GM21619 (cell line): ENCODE measurements at regions not wholly inside any gene's neighbourhood (a gene's known extent, or its start where the extent isn't known, plus 50 kb on each side); places are given as distances from the start of the nearest gene placed in this dataset.

Source experiments
- ATAC-seq: cut with Tn5 transposase; IDR thresholded peaks from one replicate; pipeline ENCODE4 v1.9.1; 2021; ENCODE audit not compliant: unreplicated experiment

DNA sequence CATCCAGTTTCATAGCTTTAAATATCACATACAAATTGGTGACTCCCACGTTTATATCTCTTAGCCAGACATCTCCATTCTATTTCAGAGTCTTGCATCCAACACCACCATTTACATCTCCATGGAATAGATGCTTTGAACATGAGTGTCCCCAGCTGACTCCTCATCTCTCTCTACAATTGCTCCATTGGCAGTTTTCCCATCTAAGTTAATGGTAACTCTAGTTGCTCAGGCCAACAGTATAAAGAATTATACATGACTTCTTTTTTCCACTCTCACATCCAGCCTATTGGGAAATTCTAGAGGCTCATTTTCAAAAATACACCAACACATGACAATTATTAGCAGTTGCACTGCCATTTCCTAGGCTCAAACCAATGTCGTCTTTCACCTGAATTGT, 388.2 kb downstream of the STIM2 start:
- ATAC-seq, result no peak

- ATAC-seq, result no peak
These were observed 391.1 kb downstream of the STIM2 start for GRCh38 chr4:27251771-27252170.

GRCh38 chr4:27267339-27267969, 406.8 kb downstream of the STIM2 start:
- ATAC-seq, result no peak

GRCh38 chr4:27267970-27268355, 407.3 kb downstream of the STIM2 start:
- ATAC-seq, result no peak

- ATAC-seq, result no peak
These were observed 409.8 kb downstream of the STIM2 start for GRCh38 chr4:27270435-27270834.

DNA sequence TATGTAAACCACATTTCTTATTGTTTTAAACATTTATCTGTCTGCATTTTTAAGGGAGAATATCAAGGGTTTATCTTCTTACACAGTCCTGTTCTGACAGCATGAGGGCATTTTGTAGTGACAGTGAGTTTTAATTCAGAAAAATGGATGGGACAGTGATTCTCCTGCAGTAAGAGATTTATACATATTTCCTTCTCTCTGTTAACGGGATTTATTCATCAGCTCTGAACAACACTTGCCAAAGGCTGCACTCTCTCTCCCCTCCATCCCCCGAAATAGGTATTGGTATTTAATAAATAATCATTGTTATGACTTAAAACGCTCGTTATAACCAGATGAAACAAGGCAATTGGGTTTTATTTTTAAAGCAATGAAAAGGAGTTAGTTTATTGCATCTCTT, 410.9 kb downstream of the STIM2 start:
- ATAC-seq, result no peak

DNA sequence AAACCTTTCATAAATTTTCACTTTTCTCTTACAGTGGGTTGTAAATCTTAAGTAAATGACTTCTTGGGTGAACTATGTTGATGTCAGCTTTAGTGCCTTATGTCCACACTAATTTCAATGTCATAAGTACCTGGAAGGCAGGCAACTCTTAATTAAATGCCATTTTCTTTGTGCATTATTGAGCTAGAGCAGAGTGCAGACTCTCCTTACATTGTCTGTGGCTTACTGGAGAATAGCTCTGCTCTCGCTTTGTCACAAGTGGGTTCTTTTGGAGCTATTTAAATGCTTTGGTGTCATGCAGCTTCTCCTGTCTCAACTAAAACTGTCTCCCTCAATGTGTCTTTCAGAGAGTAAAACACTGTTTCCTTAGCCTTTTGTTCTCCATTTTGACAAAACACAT, 411.6 kb downstream of the STIM2 start:
- no peak for ATAC-seq

DNA sequence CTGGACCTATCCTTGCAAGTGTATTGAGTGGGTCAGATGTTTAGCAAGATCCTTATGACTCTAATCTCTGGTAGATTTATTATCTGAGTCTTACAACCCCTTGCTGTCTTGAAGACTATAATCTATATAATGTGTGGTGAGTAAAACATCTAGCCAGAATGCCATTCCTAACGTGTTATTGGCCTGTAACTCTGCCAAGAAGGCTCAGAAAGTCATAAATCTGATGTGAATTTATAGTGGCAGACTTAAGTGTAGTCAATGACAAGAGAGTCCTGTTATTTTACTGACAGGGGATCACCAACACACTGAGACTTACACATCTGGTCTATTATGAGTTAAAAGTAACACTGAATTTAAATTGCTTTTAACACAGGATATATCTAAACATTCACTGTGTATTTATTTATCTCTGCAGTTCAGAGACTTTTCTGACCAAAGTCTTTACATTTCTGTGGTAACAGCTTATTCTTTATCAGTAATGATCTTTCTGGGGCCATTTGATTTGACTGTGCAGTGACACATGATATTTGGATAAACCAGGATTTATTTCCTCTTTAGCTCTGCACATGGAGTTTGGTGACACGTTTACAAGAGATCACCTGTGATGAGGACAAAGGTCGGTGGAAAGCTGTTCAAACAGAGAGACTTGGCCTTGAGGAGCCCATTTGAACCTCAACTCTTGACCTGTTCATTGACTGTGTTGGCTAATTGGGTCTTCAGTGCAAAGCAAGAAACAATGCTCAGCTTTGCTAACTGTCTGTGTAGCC, 415.8 kb downstream of the STIM2 start:
- no peak for ATAC-seq

DNA sequence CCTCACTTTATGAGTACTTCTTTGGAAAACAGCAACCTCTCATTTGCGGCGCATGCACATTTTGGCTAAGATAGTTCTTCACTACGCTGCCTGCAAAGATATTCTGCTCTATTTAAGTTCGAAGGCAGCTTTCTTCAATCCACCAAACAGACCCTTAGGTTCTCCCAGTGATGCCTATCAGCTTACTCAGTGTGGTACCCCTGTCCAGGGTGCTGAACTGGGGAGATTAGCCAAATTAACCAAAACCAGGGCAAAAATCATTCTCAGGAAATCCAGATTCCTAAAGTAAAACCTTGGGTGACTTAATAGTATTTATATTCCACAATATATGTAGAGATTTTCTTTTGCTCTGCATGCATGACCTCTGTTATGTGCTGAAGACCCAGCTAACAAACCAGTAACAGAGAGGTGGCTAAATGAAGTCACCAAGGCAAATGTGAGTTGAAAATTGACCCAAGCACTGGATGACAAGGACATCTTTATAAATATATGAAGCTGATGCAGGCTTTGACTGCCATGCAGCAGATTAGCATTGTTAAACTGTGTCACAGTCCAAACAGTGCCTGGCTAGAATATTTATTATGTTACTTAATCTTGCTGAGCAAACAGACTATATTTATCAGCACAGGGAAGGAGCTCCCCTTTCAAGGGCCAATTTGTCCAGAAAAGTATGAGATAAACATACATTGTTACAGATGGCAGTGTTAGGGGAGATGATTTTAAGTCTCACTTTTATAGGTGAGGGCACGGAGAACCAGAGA, 418.2 kb downstream of the STIM2 start:
- no peak for ATAC-seq

- ATAC-seq, result no peak
These were observed 427.9 kb downstream of the STIM2 start for GRCh38 chr4:27288496-27288895.

DNA sequence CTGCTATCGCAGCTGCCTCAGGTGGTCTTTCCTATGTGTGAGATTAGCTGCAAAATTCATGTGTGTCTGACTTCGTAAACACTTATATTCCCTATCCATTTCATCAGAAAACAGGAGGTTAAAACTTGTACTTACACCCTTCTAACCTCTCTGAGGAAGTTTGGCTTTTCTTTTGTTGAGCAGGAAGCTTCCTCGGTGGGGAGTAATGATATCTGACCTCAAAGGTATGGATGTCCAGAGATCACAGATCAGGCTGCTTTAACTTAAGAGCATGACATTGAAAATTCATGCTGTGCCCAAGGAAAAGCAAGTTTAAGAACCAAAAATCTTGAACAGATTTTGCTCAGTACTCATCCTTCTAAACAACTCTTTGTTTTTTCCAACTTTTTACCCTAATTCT, 429.1 kb downstream of the STIM2 start:
- no peak for ATAC-seq

DNA sequence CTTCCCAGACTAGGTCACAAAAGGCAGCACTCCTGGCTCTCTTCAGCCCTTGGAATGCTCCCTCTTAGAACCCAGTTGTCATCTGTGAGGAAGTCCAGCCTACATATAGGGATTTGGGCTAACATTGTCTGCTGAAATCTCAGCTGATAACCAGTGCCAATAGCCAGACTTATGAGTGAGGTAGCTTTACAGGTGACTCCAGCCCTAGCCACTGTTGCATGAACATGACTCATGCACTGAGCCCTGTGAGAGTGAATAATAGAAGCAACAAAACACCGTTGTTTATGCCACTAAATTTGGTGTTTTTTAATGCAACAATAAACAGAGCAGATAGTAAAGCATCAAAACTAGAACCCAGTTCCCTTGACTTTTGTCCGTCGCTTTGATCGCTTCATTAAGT, 433.2 kb downstream of the STIM2 start:
- no peak for ATAC-seq

DNA sequence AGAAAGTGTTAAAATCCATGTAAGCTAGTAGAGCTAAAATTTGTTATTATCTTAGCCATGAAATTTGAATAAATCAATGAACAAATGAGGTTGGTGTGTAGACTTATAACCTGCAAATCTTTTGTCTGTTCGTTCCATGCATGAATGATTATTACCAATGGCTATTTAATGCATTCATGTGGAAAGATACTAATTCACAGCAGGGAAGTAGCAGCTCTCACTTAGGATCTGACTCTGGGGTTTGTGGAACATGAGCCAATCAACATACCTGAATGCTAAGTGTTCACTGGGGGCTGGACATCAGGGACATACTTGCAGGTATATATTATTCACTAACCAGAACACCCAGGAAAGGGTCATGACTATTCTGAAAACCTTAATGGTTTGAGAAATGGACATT, 444.1 kb downstream of the STIM2 start:
- no peak for ATAC-seq

GRCh38 chr4:27305246-27305645, 444.6 kb downstream of the STIM2 start:
- no peak for ATAC-seq

- ATAC-seq, result no peak
These were observed 447.7 kb downstream of the STIM2 start for GRCh38 chr4:27308379-27308778.

GRCh38 chr4:27315625-27316024, 455.0 kb downstream of the STIM2 start:
- no peak for ATAC-seq

- ATAC-seq, result no peak
These were observed 455.5 kb downstream of the STIM2 start for GRCh38 chr4:27316176-27316575.

GRCh38 chr4:27318740-27319139, 458.1 kb downstream of the STIM2 start:
- ATAC-seq, result no peak

- no peak for ATAC-seq
These were observed 466.4 kb downstream of the STIM2 start for GRCh38 chr4:27326991-27327390.

- ATAC-seq, result peak; percentile 56
These were observed 467.0 kb downstream of the STIM2 start for GRCh38 chr4:27327421-27328181.

GRCh38 chr4:27338530-27338929, 477.9 kb downstream of the STIM2 start:
- no peak for ATAC-seq
